Activated CD4-positive, alpha-beta memory T cell treated with anti-CD3 and anti-CD28 coated beads for 36 hours (primary cell): ENCODE measurements at regions not wholly inside any gene's neighbourhood (a gene's known extent, or its start where the extent isn't known, plus 50 kb on each side); places are given as distances from the start of the nearest gene placed in this dataset.

Experiments used
- CTCF ChIA-PET: fragments of 350-600 bp; sonication (Branson Sonifier 250); formaldehyde crosslinking; loops from one replicate; lab custom pipeline; 2021; ENCODE audit warnings: antibody characterized with exemption, inconsistent platforms; lab: Charles Lee
- POLR2A ChIA-PET: fragments of 350-600 bp; sonication (Branson Sonifier 250); formaldehyde crosslinking; loops from one replicate; lab custom pipeline; 2021; ENCODE audit warnings: antibody characterized with exemption; lab: Charles Lee
- DNase-seq: peaks from one replicate; pipeline ENCODE4 v3.0.0-alpha.2; 2020
- H3K27ac Mint-ChIP-seq: one replicate; pipeline ENCODE4 v1.8.0; 2021; ENCODE audit warnings: mixed read lengths
- H3K27me3 Mint-ChIP-seq: one replicate; pipeline ENCODE4 v1.8.0; 2021; ENCODE audit warnings: mixed read lengths
- H3K36me3 Mint-ChIP-seq: one replicate; pipeline ENCODE4 v1.8.0; 2021; ENCODE audit warnings: mixed read lengths
- H3K4me1 Mint-ChIP-seq: one replicate; pipeline ENCODE4 v1.8.0; 2021; ENCODE audit warnings: low read depth, mixed read lengths
- H3K4me3 Mint-ChIP-seq: one replicate; pipeline ENCODE4 v1.8.0; 2021; ENCODE audit warnings: mild to moderate bottlenecking, mixed read lengths
- H3K9me3 Mint-ChIP-seq: one replicate; pipeline ENCODE4 v1.8.0; 2021; ENCODE audit warnings: mixed read lengths
- intact Hi-C: fragments of 100-400 bp; cut with micrococcal nuclease; formaldehyde crosslinking; loops from one replicate; pipeline ENCODE4 v1.15.1; 2023

DNA sequence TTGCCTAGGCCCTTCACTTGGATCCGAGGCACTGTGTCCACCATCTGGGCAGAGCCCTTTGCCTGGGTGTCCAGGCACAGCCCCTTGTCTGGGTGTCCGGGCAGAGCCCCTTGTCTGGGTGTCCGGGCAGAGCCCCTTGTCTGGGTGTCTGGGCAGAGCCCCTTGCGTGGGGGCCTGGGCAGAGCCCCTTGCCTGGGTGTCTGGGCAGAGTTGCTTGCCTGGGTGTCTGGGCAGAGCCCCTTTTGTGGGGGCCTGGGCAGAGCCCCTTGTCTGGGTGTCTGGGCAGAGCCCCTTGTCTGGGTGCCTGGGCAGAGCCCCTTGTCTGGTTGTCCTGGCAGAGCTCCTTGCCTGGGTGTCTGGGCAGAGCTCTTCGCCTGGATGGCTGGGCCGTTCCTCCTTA is 443.4 kb upstream of the CDH4 start:
- no peaks in the 10 kb centered on the region for H3K36me3 Mint-ChIP-seq
- DNase-seq, result no peak
- H3K9me3 Mint-ChIP-seq, result no peaks in the 10 kb centered on the region
- H3K4me3 Mint-ChIP-seq, result no peak overlapping the region
- intact Hi-C loops, result no loop called here
- H3K27ac Mint-ChIP-seq, result no peak overlapping the region
- no peaks in the 10 kb centered on the region for H3K4me1 Mint-ChIP-seq
- no peaks in the 10 kb centered on the region for H3K27me3 Mint-ChIP-seq
- ChIA-PET POLR2A (no interaction called here), CTCF (no interaction called here)

DNA sequence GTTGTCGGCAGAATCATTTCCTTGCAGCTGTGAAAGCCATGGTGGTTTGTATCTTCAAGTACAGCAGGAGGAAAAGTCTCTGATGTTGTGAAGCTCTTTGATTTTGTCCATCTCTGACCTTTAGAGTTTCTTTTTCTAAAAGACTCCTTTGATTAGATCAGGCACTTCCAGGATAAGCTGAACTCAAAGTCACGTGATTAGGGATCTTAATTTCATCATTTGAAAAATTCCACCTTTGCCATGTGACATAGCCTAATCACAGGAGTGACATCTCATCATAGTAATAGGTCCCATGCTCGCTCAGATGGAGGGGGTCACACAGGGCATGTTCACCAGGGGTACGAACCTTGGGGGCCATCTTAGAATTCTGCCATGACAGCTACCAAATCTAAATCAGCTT is 441.5 kb upstream of the CDH4 start:
- H3K27ac Mint-ChIP-seq, result no peak overlapping the region
- H3K4me3 Mint-ChIP-seq, result no peak overlapping the region
- POLR2A ChIA-PET, result no interaction called here

DNA sequence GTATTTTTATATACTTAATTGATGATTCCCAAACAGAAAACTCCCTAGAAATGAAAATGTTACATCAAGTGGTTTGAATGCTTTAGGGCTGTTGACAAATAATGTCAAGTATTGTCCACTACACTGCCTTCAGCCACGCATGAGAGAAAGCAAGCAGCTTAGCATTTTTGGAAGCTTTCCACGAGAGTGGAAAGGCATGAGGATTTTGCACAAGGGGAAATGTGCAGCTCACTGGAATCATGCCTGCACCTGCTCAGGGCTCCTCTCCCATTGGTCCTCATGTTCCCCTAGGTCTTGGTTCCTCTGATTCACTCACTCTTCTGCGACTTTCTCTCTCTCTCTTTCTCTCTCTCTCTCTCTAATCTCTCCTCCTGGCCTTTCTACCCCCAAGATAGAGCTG is 439.5 kb upstream of the CDH4 start:
- POLR2A ChIA-PET, result no interaction called here
- no peaks in the 10 kb centered on the region for H3K36me3 Mint-ChIP-seq
- no peaks in the 10 kb centered on the region for H3K9me3 Mint-ChIP-seq
- H3K4me3 Mint-ChIP-seq, result no peak overlapping the region
- H3K27me3 Mint-ChIP-seq, result no peaks in the 10 kb centered on the region
- intact Hi-C loops, result no loop called here
- no peak for DNase-seq
- H3K4me1 Mint-ChIP-seq, result no peaks in the 10 kb centered on the region
- no peak overlapping the region for H3K27ac Mint-ChIP-seq
- CTCF ChIA-PET, result no interaction called here

More for the DNA sequence above, 441.5 kb upstream of the CDH4 start:
- DNase-seq, result no peak
- no peaks in the 10 kb centered on the region for H3K4me1 Mint-ChIP-seq
- no peaks in the 10 kb centered on the region for H3K9me3 Mint-ChIP-seq
- H3K27me3 Mint-ChIP-seq, result no peaks in the 10 kb centered on the region
- CTCF ChIA-PET, result no interaction called here
- no peaks in the 10 kb centered on the region for H3K36me3 Mint-ChIP-seq
- intact Hi-C loops, result no loop called here

DNA sequence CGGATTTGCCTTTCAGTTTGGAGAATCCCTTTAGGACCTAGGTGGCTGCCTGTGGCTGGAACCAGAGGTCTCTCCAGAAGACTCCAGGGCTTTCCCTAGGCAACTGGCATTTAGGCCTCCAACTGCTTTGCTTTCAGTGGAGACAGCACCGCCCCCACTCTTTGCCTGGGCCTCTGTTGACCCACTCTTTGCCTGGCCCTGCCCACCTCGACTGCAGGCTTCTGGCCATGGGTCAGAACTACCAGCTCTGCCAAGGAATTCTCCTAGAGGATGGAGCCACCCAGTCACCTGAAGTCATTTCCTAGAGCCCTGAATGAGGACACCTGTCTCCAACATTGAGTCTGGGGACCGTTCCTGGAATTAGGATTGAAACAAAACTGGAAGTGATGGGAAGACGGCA is 439.0 kb upstream of the CDH4 start:
- ChIA-PET POLR2A (no interaction called here), CTCF (no interaction called here)
- no peaks in the 10 kb centered on the region for H3K27me3 Mint-ChIP-seq
- H3K9me3 Mint-ChIP-seq, result no peaks in the 10 kb centered on the region
- H3K4me3 Mint-ChIP-seq, result no peak overlapping the region
- intact Hi-C loops, result no loop called here
- no peaks in the 10 kb centered on the region for H3K36me3 Mint-ChIP-seq
- H3K4me1 Mint-ChIP-seq, result no peaks in the 10 kb centered on the region
- no peak overlapping the region for H3K27ac Mint-ChIP-seq
- no peak for DNase-seq

DNA sequence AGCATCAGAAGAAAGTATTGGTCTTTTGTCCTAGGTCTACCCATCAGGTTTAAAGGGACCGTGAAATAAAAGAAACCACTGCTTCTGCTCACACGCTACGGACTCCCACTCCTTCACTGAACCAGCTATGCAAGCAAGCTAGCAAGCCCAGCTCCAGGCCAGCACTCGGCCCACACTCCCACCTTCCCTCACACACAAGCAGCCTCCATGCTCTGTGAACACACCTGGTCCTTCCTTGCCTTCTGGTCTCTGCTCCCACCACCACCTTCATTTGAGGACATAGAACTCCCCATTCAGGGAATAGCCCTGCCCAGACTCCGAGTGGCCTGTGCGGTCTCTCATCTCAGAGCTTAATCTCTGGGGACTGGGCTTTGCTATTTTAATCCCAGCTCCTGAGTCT is 436.4 kb upstream of the CDH4 start:
- H3K27ac Mint-ChIP-seq, result no peak overlapping the region
- ChIA-PET CTCF (no interaction called here), POLR2A (no interaction called here)
- H3K4me3 Mint-ChIP-seq, result no peak overlapping the region
- peaks cover 2% of the 10 kb centered on the region for H3K4me1 Mint-ChIP-seq
- H3K36me3 Mint-ChIP-seq, result no peaks in the 10 kb centered on the region
- intact Hi-C loops, result no loop called here
- DNase-seq, result no peak
- H3K27me3 Mint-ChIP-seq, result no peaks in the 10 kb centered on the region
- H3K9me3 Mint-ChIP-seq, result no peaks in the 10 kb centered on the region

DNA sequence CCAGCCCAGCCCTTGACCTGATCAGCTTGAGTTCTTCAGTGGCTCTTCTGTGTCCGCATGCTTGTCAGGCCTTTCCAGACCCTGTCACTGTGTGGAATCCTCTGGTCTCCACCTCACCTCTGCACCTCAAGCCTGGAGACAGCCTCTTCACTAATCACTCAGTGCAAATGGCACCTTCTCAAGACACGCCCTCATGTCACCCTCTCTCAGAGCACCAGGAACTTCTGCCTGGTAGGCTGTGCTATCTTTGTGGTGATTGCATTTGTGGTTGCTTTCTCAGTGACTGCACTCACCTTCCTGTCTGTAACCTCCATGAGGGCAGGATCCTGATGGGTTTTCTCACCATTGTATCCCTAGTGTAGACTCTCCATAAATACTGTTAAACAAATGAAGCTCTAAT is 435.2 kb upstream of the CDH4 start:
- CTCF ChIA-PET, result no interaction called here

DNA sequence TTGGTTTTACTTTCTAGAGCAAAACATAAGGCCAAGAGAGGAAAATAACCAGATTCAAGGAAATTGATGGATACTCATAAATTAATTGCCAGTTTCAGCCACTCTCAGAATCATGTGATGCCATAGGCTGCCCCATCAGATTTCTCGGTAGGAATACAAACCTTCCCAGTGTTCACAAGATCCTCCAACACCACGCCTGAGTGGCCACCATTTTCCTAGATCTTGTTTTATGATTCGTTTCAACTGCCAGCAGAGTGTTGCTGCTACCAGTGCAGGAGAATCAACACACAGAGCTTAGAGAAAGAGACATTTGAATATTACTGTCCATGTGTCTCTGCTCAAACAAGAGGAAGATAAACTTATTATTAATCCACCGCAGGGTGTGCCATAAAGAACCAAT is 434.2 kb upstream of the CDH4 start:
- DNase-seq, result no peak
- H3K27ac Mint-ChIP-seq, result no peak overlapping the region
- no peak overlapping the region for H3K4me3 Mint-ChIP-seq
- ChIA-PET POLR2A (no interaction called here), CTCF (no interaction called here)
- H3K27me3 Mint-ChIP-seq, result peaks cover 4% of the 10 kb centered on the region
- H3K9me3 Mint-ChIP-seq, result no peaks in the 10 kb centered on the region
- peaks cover 4% of the 10 kb centered on the region for H3K4me1 Mint-ChIP-seq
- intact Hi-C loops, result no loop called here
- no peaks in the 10 kb centered on the region for H3K36me3 Mint-ChIP-seq

More for the DNA sequence above, 435.2 kb upstream of the CDH4 start:
- intact Hi-C loops, result no loop called here
- H3K9me3 Mint-ChIP-seq, result no peaks in the 10 kb centered on the region
- H3K36me3 Mint-ChIP-seq, result no peaks in the 10 kb centered on the region
- H3K27me3 Mint-ChIP-seq, result peaks cover 2% of the 10 kb centered on the region
- POLR2A ChIA-PET, result no interaction called here
- DNase-seq, result no peak
- peaks cover 4% of the 10 kb centered on the region for H3K4me1 Mint-ChIP-seq
- H3K4me3 Mint-ChIP-seq, result no peak overlapping the region
- no peak overlapping the region for H3K27ac Mint-ChIP-seq

DNA sequence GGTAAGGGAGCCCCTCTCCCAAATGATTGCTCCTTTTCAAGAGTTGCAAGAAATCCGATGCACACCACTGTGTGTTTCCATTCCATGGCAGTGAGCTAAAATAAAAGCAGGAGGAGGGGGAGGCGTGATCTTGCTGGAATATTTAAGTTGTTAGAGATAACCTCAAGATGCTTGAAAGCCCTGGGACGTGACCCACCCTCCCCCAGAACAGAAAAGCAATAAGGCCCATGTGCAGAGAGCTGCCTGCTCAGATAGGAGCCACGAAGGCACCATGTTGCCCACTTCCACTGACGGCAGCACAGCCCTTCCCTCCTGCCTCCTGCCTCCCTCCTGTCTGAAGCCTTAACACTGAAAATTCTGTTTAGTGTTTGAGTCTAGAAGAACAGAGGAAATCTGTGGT is 432.6 kb upstream of the CDH4 start:
- POLR2A ChIA-PET, result no interaction called here

DNA sequence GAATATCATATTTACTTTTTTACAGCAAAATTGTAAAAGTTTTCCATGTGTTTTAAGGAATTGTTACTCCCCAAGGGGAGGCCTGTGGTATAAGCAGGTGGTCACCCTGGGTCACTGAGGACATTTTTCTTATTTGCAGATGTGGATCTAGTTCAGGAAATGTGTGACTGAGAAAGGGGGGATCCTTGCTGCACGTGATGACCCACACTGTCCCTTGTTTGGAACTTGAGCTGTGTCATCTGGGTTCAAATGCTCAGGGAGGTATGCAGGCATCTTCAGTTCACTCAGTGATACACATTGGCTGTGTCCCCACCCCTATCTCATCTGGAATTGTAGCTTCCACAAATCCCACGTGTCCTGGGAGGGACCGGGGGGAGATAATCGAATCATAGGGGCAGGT is 431.9 kb upstream of the CDH4 start:
- H3K27ac Mint-ChIP-seq, result no peak overlapping the region
- H3K9me3 Mint-ChIP-seq, result no peaks in the 10 kb centered on the region
- CTCF ChIA-PET, result no interaction called here
- peaks cover 5% of the 10 kb centered on the region for H3K27me3 Mint-ChIP-seq
- H3K36me3 Mint-ChIP-seq, result no peaks in the 10 kb centered on the region
- POLR2A ChIA-PET, result no interaction called here
- peaks cover 4% of the 10 kb centered on the region for H3K4me1 Mint-ChIP-seq
- H3K4me3 Mint-ChIP-seq, result no peak overlapping the region
- intact Hi-C loops, result no loop called here
- no peak for DNase-seq

More for the DNA sequence above, 432.6 kb upstream of the CDH4 start:
- CTCF ChIA-PET, result no interaction called here
- Mint-ChIP-seq H3K9me3 (no peaks in the 10 kb centered on the region), H3K4me3 (no peak overlapping the region), H3K36me3 (no peaks in the 10 kb centered on the region), H3K27me3 (peaks cover 4% of the 10 kb centered on the region), H3K4me1 (peaks cover 4% of the 10 kb centered on the region), H3K27ac (no peak overlapping the region)
- intact Hi-C loops, result no loop called here
- no peak for DNase-seq

DNA sequence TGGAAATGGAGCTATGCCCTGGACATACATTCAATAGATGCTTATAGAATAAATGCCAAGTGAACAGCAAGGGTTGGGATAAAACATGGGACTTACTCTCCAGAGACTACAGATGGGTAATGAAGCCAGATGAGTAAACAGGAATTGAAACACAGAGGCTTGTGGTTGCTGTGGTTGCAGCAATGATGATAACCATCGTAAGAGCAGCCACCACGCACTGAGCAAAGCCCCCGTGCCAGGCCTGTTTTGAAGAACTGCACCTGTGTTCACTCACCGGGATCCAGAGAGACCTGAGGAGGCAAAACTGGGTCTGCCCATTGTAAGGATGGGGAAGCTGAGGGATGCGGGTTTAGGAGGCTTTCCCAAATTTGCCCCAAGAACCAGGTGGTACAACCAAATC is 431.1 kb upstream of the CDH4 start:
- Mint-ChIP-seq H3K27me3 (peaks cover 5% of the 10 kb centered on the region), H3K4me3 (no peak overlapping the region), H3K27ac (no peak overlapping the region), H3K36me3 (no peaks in the 10 kb centered on the region), H3K4me1 (peaks cover 4% of the 10 kb centered on the region), H3K9me3 (no peaks in the 10 kb centered on the region)
- POLR2A ChIA-PET, result no interaction called here
- intact Hi-C loops, result no loop called here
- CTCF ChIA-PET, result no interaction called here
- DNase-seq, result peak; percentile 31

DNA sequence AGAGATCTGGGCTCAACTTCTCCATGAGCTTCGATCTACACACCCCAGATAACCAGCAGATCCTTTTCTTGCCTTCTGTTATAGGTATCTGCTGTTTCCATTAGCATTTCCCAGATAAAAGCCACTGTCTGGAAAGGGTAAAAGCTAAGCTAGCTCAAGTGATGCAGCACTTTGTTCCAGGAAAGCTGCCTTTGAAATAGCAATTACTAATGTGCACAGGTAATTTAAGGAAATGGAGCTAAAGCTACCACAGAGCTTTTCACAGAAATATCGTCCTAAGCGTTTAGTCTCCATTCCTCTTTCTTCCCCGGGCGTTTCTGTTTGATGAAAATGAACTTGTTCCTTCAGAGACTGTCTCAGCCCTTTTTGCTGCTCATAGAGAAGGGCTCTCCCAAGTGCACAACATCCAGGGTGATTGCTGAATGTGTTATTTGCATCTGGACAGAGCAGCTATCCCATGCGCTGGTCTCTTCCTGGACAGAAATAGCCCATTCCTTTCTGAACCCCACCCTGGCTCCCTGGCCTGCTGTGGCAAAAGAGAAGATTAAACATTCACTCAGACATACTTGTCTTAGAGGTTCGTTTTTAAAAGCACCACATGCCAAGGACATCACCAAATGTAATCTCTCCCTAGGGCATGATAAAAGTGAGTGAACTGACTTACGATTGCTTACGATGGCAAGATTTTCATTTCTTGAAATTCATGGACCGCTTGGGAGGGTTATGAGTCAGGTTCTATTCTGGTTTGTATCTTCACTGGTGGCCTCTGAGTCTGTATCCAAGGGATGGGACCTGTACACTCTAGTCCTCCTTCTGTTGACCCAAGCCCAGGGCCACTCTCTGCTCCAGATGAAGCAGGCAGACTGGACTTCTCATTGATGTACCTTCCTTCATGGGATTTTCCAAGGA is 429.1 kb upstream of the CDH4 start:
- no peak for DNase-seq
- Mint-ChIP-seq H3K4me3 (no peak overlapping the region), H3K27me3 (peaks cover 5% of the 10 kb centered on the region), H3K9me3 (peaks cover 1% of the 10 kb centered on the region), H3K4me1 (peaks cover 4% of the 10 kb centered on the region), H3K36me3 (no peaks in the 10 kb centered on the region), H3K27ac (no peak overlapping the region)
- ChIA-PET CTCF (no interaction called here), POLR2A (no interaction called here)
- intact Hi-C loops, result no loop called here

DNA sequence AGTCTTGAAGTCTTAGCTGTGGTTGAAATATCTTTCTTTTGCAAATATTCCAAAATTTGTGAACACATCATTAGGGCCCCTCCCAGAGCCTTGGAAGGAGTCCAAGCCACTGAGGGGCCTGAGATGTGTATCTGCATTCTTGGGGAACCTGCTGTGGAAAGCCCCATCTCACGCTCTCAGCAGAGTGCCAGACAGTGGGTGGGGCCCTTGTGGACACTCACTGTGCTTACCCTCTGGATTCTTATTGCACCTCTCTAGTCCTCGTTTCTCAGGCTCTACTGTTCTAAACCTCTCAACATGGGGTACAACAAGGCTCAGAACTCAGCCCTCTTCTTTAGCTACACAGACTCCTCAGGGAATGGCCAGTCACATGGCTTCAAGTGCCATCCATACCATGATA is 416.2 kb upstream of the CDH4 start:
- Mint-ChIP-seq H3K27ac (no peak overlapping the region), H3K9me3 (peaks cover 4% of the 10 kb centered on the region), H3K4me1 (no peaks in the 10 kb centered on the region), H3K27me3 (peaks cover 9% of the 10 kb centered on the region), H3K36me3 (no peaks in the 10 kb centered on the region), H3K4me3 (no peak overlapping the region)
- DNase-seq, result no peak
- ChIA-PET CTCF (no interaction called here), POLR2A (no interaction called here)
- intact Hi-C loops, result no loop called here

DNA sequence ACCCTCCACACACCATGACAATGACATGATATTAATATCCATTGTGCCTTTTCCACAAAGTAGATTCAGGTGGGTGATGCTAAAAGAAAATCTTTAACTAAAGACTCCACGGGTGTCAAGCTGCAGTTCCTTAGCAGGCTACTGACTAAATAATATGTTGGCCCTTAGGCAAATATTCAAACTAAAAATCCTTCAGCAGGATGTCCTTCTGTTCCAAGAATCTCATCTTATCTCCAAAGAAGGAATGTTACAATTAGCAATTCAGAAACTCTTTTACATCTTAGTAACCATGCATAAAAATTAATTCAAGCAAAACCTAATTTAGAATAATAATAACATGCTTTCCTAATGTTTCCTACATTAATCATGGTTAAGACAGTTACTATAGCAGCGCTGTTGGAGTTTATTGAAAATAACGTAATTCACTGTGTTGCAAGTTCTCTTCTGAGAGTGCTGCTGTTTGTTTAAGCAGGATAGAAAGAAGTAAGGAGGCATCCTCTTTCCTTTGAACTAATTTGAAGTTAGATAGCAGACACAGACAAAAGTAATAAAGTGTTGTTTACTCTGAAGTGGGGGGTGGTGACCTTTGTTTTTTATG is 414.8 kb upstream of the CDH4 start:
- intact Hi-C loops, result no loop called here
- POLR2A ChIA-PET, result no interaction called here

More for the DNA sequence above, 414.8 kb upstream of the CDH4 start:
- no peak overlapping the region for H3K4me3 Mint-ChIP-seq
- peaks cover 4% of the 10 kb centered on the region for H3K9me3 Mint-ChIP-seq
- peaks cover 5% of the 10 kb centered on the region for H3K27me3 Mint-ChIP-seq
- no peaks in the 10 kb centered on the region for H3K4me1 Mint-ChIP-seq
- H3K27ac Mint-ChIP-seq, result no peak overlapping the region
- H3K36me3 Mint-ChIP-seq, result no peaks in the 10 kb centered on the region
- no peak for DNase-seq
- CTCF ChIA-PET, result no interaction called here
